HUES64 (cell line): ENCODE measurements at regions not wholly inside any gene's neighbourhood (a gene's known extent, or its start where the extent isn't known, plus 50 kb on each side); places are given as distances from the start of the nearest gene placed in this dataset.

Experiments
- H3K27ac ChIP-seq: 2 replicates; pipeline ENCODE4 v1.7.0; 2013; ENCODE audit warnings: low read depth, low read length, inconsistent platforms
- H3K27me3 ChIP-seq: 2 replicates; pipeline ENCODE4 v1.6.1; 2013; ENCODE audit warnings: mild to moderate bottlenecking, low read length; ENCODE audit not compliant: insufficient read depth
- H3K36me3 ChIP-seq: 2 replicates; pipeline ENCODE4 v1.6.1; 2013; ENCODE audit warnings: mild to moderate bottlenecking, low read length; ENCODE audit not compliant: insufficient read depth
- H3K4me1 ChIP-seq: 2 replicates; pipeline ENCODE4 v1.6.1; 2013; ENCODE audit warnings: mild to moderate bottlenecking, low read length, moderate library complexity; ENCODE audit not compliant: insufficient read depth
- H3K4me3 ChIP-seq: 2 replicates; pipeline ENCODE4 v1.5.1; 2013; ENCODE audit warnings: mild to moderate bottlenecking, low read length, moderate library complexity
- H3K9ac ChIP-seq: 2 replicates; pipeline ENCODE4 v1.6.1; 2013; ENCODE audit warnings: mild to moderate bottlenecking, low read depth, low read length
- H3K9me3 ChIP-seq: 2 replicates; pipeline ENCODE4 v1.6.1; 2013; ENCODE audit warnings: low read depth, low read length; ENCODE audit not compliant: insufficient read depth
- WGBS: fragments of 150-250, 120-280 bp; methylation state at CpG from one replicate; pipeline ENCODE4 v1.1.7; 2013; ENCODE audit warnings: missing lambda C conversion rate; 5-methylcytosine and 5-hydroxymethylcytosine counted together

- WGBS = 94% methylated on average over 3 of the region's 3 CpGs
- H3K36me3 ChIP-seq = no peaks in the 10 kb centered on the region
Observed at GRCh38 chr1:182192215-182192614, 130.7 kb upstream of the ZNF648 start.

GRCh38 chr1:182191381-182192115, 130.0 kb upstream of the ZNF648 start:
- H3K27ac ChIP-seq = no peak overlapping the region
- H3K4me3 ChIP-seq = no peak overlapping the region
- H3K9me3 ChIP-seq = no peaks in the 10 kb centered on the region
- H3K27me3 ChIP-seq = no peaks in the 10 kb centered on the region
- H3K36me3 ChIP-seq = no peaks in the 10 kb centered on the region
- WGBS = 86% methylated on average over 1 of the region's 2 CpGs
- no peaks in the 10 kb centered on the region; the same call in 1 of the 2 replicates for H3K4me1 ChIP-seq
- no peak overlapping the region for H3K9ac ChIP-seq

More at GRCh38 chr1:182192215-182192614, 130.7 kb upstream of the ZNF648 start:
- no peaks in the 10 kb centered on the region for H3K9me3 ChIP-seq
- H3K4me1 ChIP-seq = no peaks in the 10 kb centered on the region; the same call in 1 of the 2 replicates
- no peak overlapping the region for H3K9ac ChIP-seq
- no peaks in the 10 kb centered on the region for H3K27me3 ChIP-seq
- no peak overlapping the region for H3K4me3 ChIP-seq
- H3K27ac ChIP-seq = no peak overlapping the region

- H3K4me3 ChIP-seq = no peak overlapping the region
- no peaks in the 10 kb centered on the region for H3K36me3 ChIP-seq
- H3K27me3 ChIP-seq = no peaks in the 10 kb centered on the region
- no peaks in the 10 kb centered on the region for H3K9me3 ChIP-seq
- peaks cover 7% of the 10 kb centered on the region; the same call in 1 of the 2 replicates for H3K4me1 ChIP-seq
- no peak overlapping the region for H3K27ac ChIP-seq
- no peak overlapping the region for H3K9ac ChIP-seq
- 89% methylated on average over 3 of the region's 3 CpGs for WGBS
Observed at GRCh38 chr1:182189535-182190066, 128.1 kb upstream of the ZNF648 start.

GRCh38 chr1:182186757-182187146, 125.2 kb upstream of the ZNF648 start:
- H3K4me3 ChIP-seq = no peak overlapping the region
- no peaks in the 10 kb centered on the region for H3K36me3 ChIP-seq
- peaks cover 7% of the 10 kb centered on the region; the same call in 1 of the 2 replicates for H3K4me1 ChIP-seq
- 89% methylated on average over 3 of the region's 3 CpGs for WGBS
- no peaks in the 10 kb centered on the region for H3K27me3 ChIP-seq
- no peaks in the 10 kb centered on the region for H3K9me3 ChIP-seq
- no peak overlapping the region for H3K9ac ChIP-seq
- no peak overlapping the region for H3K27ac ChIP-seq

- Histone ChIP-seq H3K36me3 (no peaks in the 10 kb centered on the region), H3K27ac (no peak overlapping the region), H3K27me3 (no peaks in the 10 kb centered on the region), H3K4me3 (no peak overlapping the region), H3K9me3 (no peaks in the 10 kb centered on the region), H3K4me1 (peaks cover 7% of the 10 kb centered on the region; the same call in 1 of the 2 replicates), H3K9ac (no peak overlapping the region)
- 98% methylated on average over 2 of the region's 2 CpGs for WGBS
Observed at GRCh38 chr1:182185842-182186756, 124.6 kb upstream of the ZNF648 start.

- peaks cover 7% of the 10 kb centered on the region; the same call in 1 of the 2 replicates for H3K4me1 ChIP-seq
- no peak overlapping the region for H3K4me3 ChIP-seq
- no peak overlapping the region for H3K27ac ChIP-seq
Observed at GRCh38 chr1:182185136-182185535, 123.6 kb upstream of the ZNF648 start.

GRCh38 chr1:182183606-182184005, 122.1 kb upstream of the ZNF648 start:
- H3K27me3 ChIP-seq = no peaks in the 10 kb centered on the region
- no peak overlapping the region for H3K27ac ChIP-seq
- H3K9ac ChIP-seq = no peak overlapping the region
- peaks cover 7% of the 10 kb centered on the region; the same call in 1 of the 2 replicates for H3K4me1 ChIP-seq
- 90% methylated on average over 2 of the region's 3 CpGs for WGBS
- no peaks in the 10 kb centered on the region for H3K36me3 ChIP-seq
- no peaks in the 10 kb centered on the region for H3K9me3 ChIP-seq
- H3K4me3 ChIP-seq = no peak overlapping the region

More at GRCh38 chr1:182185136-182185535, 123.6 kb upstream of the ZNF648 start:
- no peaks in the 10 kb centered on the region for H3K27me3 ChIP-seq
- 91% methylated on average over 2 of the region's 2 CpGs for WGBS
- no peak overlapping the region for H3K9ac ChIP-seq
- H3K36me3 ChIP-seq = no peaks in the 10 kb centered on the region
- no peaks in the 10 kb centered on the region for H3K9me3 ChIP-seq

- H3K9ac ChIP-seq = no peak overlapping the region
- no peaks in the 10 kb centered on the region for H3K9me3 ChIP-seq
- H3K4me1 ChIP-seq = peaks cover 7% of the 10 kb centered on the region; the same call in 1 of the 2 replicates
- H3K27me3 ChIP-seq = no peaks in the 10 kb centered on the region
- no peak overlapping the region for H3K4me3 ChIP-seq
- no peaks in the 10 kb centered on the region for H3K36me3 ChIP-seq
- no peak overlapping the region for H3K27ac ChIP-seq
Observed at GRCh38 chr1:182182311-182182710, 120.8 kb upstream of the ZNF648 start.

GRCh38 chr1:182181167-182181572, 119.7 kb upstream of the ZNF648 start:
- H3K27me3 ChIP-seq = no peaks in the 10 kb centered on the region
- no peak overlapping the region for H3K4me3 ChIP-seq
- H3K9ac ChIP-seq = no peak overlapping the region
- peaks cover 6% of the 10 kb centered on the region; the same call in 1 of the 2 replicates for H3K4me1 ChIP-seq
- H3K9me3 ChIP-seq = no peaks in the 10 kb centered on the region
- no peaks in the 10 kb centered on the region for H3K36me3 ChIP-seq
- H3K27ac ChIP-seq = no peak overlapping the region
- WGBS = 90% methylated on average over 2 of the region's 3 CpGs

GRCh38 chr1:182175361-182175931, 113.9 kb upstream of the ZNF648 start:
- H3K36me3 ChIP-seq = no peaks in the 10 kb centered on the region
- no peaks in the 10 kb centered on the region for H3K9me3 ChIP-seq
- no peaks in the 10 kb centered on the region for H3K27me3 ChIP-seq
- no peak overlapping the region for H3K9ac ChIP-seq
- H3K4me1 ChIP-seq = 0 out of 2 replicates have a peak, but pooled peaks cover 3% of the 10 kb centered on the region
- WGBS = 92% methylated on average over 4 of the region's 4 CpGs
- H3K4me3 ChIP-seq = no peak overlapping the region
- H3K27ac ChIP-seq = no peak overlapping the region
